ENCODE measurements at regions not wholly inside any gene's neighbourhood (a gene's known extent, or its start where the extent isn't known, plus 50 kb on each side); places are given as distances from the start of the nearest gene placed in this dataset.
"Not testable (repeated sequence)": the region's sequence is repeated elsewhere in the genome, so short reads cannot be mapped to it uniquely, and the experiment has no call there.

DNA sequence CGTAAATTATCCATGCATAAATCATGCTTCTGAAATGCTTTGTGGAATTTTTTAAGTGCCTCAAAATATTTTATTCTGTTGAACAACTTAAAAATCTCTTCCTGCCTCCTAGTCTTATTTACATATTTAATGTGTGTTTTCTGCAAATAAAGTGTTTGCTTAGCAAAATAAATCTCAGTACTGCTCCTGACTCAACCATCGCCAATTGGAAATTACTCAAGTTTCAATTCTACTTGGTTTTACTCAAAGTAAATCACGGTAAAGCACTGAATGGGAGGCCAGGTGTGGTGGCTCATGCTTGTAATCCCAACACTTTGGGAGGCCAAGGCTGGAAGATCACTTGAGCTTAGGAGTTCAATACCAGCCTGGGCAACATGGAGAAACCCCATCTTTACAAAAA, 152.2 kb upstream of the NR5A2 start:
- no peak for DNase-seq

GRCh38 chr1:199875856-199876255, 151.7 kb upstream of the NR5A2 start:
- DNase-seq: no peak

DNA sequence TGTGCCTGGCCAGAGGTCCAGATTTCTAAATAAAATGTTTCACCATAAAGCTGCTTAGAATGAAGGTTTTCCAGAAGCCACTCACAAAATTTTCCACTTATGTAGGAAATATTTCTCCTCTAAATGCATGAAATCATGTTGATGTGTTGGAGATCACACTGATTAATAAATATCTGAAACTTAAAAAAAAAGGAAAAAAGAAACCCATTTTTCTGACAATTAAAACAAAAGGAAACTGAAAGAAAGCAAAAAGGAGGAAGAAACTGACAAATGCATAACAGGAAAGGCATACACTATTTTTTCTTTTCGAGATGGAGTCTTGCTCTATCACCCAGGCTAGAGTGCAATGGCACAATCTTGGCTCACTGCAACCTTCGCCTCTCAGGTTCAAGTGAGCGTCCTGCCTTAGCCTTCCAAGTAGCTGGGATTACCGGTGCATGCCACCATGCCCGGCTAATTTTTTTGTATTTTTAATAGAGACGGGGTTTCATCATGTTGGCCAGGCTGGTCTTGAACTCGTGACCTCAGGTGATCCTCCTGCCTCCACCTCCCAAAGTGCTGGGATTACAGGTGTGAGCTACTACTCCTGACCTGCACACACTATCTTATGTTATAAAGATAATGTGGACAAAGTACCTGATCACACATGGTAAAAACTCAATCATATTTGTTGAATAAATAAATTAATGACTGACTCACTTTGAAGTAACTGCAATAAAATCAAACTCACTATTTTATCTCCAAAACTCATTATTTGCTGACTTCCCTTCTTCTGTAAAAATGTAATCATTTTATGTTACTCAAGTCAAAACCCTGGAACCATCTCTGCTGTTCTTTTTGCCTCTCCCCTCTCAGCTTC, 149.8 kb upstream of the NR5A2 start:
- DNase-seq: no peak

DNA sequence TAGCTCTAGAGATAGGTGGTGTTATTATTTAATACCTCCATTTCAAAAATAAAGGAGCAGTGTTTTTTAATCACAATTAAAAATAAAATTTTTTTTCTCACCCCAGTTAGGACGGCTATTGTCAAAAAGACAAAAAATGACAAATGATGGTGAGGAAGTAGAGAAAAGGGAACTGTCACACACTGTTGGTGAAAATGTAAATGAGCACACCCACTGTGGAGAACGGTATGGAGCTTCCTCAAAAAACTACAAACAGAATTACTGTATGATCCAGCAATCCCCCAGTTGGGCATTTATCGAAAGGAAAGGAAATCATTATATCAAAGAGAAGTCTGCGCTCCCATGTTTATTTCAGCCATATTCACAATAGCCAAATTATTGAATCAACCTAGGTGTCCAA, 148.7 kb upstream of the NR5A2 start:
- no peak for DNase-seq

GRCh38 chr1:199898654-199899053, 128.9 kb upstream of the NR5A2 start:
- no peak for DNase-seq

DNA sequence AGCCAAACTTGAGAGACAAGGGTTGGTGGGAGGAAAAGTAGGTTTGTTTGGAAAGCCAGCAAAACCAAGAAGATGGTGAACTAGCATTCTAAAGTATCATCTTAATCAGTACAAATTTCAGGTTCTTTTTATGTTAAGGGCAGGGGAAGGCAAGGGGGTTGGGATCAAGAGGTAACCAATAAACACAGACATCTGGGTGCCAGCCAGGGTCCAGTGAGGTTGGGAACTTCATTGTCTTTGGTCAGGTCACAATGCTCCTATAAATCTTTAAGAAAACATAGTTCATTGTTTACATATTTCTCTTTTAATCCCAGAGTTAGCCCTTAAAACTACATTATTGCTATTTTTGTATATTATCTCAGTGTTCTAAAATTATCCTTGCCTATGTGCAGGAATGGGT, 126.2 kb upstream of the NR5A2 start:
- no peak for DNase-seq

DNA sequence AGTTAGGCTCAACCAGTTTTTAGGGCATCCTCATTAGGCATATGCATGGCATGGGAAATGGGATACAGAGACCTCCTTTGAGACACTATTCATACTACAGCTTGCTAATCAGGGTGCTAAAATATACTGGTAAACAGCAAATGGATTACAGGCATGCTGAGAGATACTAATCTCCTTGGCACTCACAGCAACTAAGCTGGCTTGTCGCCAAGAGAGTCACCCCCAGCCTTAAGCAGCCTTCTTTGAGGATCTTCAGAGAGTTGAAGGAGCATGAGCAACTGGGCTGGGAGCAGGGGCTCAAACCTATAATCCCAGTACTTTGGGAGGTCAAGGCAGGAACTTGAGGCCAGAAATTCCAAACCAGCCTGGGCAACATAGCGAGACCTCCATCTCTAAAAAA, 120.1 kb upstream of the NR5A2 start:
- DNase-seq: no peak

- no peak for DNase-seq
Measured at GRCh38 chr1:199909137-199909536, 118.4 kb upstream of the NR5A2 start.

GRCh38 chr1:199913318-199913717, 114.2 kb upstream of the NR5A2 start:
- DNase-seq: no peak

GRCh38 chr1:199914546-199914945, 113.0 kb upstream of the NR5A2 start:
- no peak for DNase-seq

DNA sequence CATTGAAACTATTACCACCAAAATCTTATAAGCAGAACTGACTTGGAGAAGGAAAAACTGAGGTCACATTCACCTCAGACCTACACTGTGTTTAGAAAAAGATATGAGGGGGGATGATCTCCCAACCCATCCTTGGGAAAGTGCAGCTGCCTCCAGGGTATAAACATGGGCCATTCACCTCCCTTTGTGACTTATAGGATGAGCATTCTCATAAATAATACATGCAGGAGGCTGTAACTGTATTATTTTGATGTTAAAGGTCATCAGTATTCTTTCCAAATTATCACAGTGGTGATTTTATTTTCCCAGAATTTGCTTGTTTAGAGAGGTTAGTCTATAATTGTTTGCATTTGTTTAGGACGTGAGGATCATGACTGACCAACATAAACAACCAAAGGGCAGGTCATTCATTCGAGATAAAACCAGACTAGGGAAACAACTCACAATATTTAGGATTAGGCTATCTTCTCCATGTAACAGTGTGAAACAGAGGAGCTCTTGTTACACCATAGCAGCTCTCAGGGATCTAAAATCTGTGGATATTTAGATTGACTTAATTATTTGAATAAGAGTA, 109.2 kb upstream of the NR5A2 start:
- no peak for DNase-seq

DNA sequence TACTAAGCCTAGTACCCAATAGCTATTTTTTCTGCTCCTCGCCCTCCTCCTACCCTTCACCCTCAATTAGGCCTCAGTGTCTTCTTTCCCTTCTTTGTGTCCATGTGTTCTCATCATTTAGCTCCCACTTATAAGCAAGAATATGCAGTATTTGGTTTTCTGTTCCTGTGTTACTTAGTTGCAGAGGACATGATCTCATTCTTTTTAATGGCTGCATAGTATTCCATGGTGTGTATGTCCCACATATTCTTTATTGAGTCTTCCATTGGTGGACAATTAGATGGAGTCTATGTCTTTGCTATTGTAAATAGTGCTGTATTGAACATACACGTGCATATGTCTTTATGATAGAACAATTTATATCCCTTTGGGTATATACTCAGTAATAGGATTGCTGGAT, 106.9 kb upstream of the NR5A2 start:
- DNase-seq: no peak

DNA sequence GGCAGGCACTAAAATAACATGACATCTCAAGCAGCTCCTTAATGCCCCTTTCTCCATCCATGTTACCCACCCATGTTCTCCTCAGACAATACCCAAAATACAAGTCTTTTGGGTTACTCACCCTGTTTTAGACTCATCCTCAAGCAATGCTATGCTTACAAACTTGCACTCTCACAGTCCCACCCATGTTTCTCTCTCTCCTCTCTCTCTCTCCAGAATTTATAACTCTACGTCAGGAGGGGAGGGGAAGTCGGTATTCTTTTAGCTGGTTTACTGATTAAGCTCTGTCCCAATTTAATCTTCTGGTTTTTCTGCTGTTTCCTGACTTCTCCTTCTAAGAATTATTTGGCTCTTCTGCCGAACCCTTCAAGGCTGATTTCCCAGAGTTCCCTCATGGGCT, 98.0 kb upstream of the NR5A2 start:
- no peak for DNase-seq

GRCh38 chr1:199930067-199930466, 97.4 kb upstream of the NR5A2 start:
- not testable (repeated sequence) for DNase-seq

GRCh38 chr1:199931666-199932377, 95.7 kb upstream of the NR5A2 start:
- no peak for DNase-seq

DNA sequence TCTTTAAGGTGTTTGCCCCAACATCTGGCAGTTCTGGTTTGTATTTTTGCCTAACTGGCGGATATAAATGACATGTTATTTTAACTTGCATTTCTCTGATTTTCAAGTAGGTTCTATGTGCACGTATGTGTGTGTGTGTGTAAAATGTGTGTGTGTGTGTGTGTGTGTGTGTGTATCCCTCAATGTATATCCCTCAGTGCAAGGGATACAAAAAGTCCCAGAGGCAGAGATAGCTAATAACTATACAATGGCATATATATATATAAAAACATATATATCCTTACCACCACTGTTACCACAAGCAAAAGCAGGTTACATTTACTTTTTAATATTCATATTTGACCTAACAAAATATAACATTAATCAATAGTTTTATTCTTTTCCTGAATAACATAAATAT, 95.0 kb upstream of the NR5A2 start:
- DNase-seq: no peak

- DNase-seq: no peak
Measured at GRCh38 chr1:199936441-199936840, 91.1 kb upstream of the NR5A2 start.

- no peak for DNase-seq
Measured at GRCh38 chr1:199937161-199937560, 90.3 kb upstream of the NR5A2 start.

DNA sequence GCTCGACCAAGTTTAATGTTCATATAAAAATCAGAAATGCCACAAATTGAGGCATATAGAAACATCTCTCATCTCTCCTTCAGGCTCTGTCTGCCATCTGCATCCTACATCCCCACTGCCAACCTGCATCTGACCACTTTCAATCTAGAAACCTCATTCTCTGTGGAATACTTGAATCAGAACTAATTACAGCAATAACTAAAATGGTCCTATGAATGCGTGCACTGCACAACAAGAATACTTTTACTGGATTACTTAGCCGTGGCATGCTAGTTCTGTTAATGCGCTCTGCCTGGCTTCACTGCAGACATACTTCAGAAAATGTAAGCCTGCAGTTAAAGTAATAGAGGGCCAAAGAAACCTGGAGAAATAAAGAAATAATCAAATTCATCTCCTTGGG, 89.8 kb upstream of the NR5A2 start:
- no peak for DNase-seq

- no peak for DNase-seq
Measured at GRCh38 chr1:199944986-199945385, 82.5 kb upstream of the NR5A2 start.

GRCh38 chr1:199945591-199945990, 81.9 kb upstream of the NR5A2 start:
- DNase-seq: no peak

- DNase-seq: no peak
Measured at GRCh38 chr1:199946305-199947155, 81.0 kb upstream of the NR5A2 start.

DNA sequence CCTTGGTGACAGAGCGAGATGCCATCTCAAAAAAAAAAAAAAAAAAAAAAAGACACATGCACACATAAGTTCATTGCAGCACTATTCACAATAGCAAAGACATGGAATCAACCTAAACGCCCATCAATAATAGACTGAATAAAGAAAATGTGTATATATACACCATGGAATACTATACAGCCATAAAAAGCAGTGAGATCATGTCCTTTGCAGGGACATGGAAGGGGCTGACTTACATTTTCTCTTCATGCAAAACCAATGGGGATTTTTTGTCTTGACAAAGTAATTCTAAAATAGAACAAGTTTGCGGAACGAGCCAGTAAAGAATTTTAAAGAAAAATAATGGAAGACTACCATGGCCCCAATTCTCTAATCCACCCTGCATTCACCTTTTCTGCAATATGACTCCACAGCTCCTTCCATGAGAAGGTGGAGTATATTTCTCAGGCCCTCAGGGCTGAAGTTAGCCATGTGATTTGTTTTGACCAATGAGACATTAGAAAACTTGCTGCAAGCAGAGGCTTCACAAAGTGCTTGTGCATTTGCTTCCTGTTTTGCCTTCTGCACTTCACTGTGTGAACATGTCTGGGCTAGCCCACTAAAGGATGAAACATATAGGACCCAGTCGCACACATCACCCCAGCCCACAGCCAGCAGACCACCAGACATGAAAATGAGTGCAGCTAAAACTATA, 78.8 kb upstream of the NR5A2 start:
- DNase-seq: no peak
